OCI-LY3 (cell line): ENCODE measurements at regions not wholly inside any gene's neighbourhood (a gene's known extent, or its start where the extent isn't known, plus 50 kb on each side); places are given as distances from the start of the nearest gene placed in this dataset.

Experiments used
- CTCF ChIP-seq: fragments of 200-600, 300-600 bp; sonication (generic); IDR thresholded peaks from 2 replicates; pipeline ENCODE4 v1.5.1; 2014; ENCODE audit warnings: antibody characterized with exemption, low read length, low read depth
- EZH2phosphoT487 ChIP-seq: fragments of 200-600 bp; shearing (Covaris generic); IDR thresholded peaks from 2 replicates; pipeline ENCODE4 v1.6.1; 2018; ENCODE audit warnings: antibody characterized with exemption, mixed run types, low read depth

- TF ChIP-seq CTCF (no peak), EZH2phosphoT487 (no peak)
Measured at GRCh38 chr2:66269166-66269565, 165.8 kb upstream of the MEIS1 start.
